HK-2 (cell line): ENCODE measurements at regions not wholly inside any gene's neighbourhood (a gene's known extent, or its start where the extent isn't known, plus 50 kb on each side); places are given as distances from the start of the nearest gene placed in this dataset.
"Not testable (repeated sequence)": the region's sequence is repeated elsewhere in the genome, so short reads cannot be mapped to it uniquely, and the experiment has no call there.

ENCODE experiments used
- DNase-seq: peaks from one replicate; pipeline ENCODE4 v3.0.0-alpha.2; 2018; ENCODE audit not compliant: unreplicated experiment

- no peak for DNase-seq
Measured at GRCh38 chr3:124043023-124043422, 51.1 kb upstream of the ROPN1 start.

GRCh38 chr3:124044956-124045355 is 53.0 kb upstream of the ROPN1 start:
- no peak for DNase-seq

- DNase-seq: no peak
Measured at GRCh38 chr3:124048967-124049798, 57.3 kb upstream of the ROPN1 start.

GRCh38 chr3:124051636-124052035 is 59.7 kb upstream of the ROPN1 start:
- no peak for DNase-seq

- no peak for DNase-seq
Measured at GRCh38 chr3:124053871-124054270, 61.9 kb upstream of the ROPN1 start.

- DNase-seq: no peak
Measured at GRCh38 chr3:124056846-124057245, 64.9 kb upstream of the ROPN1 start.

- no peak for DNase-seq
Measured at GRCh38 chr3:124057420-124057819, 65.5 kb upstream of the ROPN1 start.

- DNase-seq: no peak
Measured at GRCh38 chr3:124059580-124059979, 67.7 kb upstream of the ROPN1 start.

- no peak for DNase-seq
Measured at GRCh38 chr3:124063197-124063909, 71.4 kb upstream of the ROPN1 start.

- no peak for DNase-seq
Measured at GRCh38 chr3:124064050-124064449, 72.1 kb upstream of the ROPN1 start.

- not testable (repeated sequence) for DNase-seq
Measured at GRCh38 chr3:124066543-124066942, 74.6 kb upstream of the ROPN1 start.

- not testable (repeated sequence) for DNase-seq
Measured at GRCh38 chr3:124069706-124070105, 77.8 kb upstream of the ROPN1 start.

GRCh38 chr3:124075090-124075489 is 83.2 kb upstream of the ROPN1 start:
- DNase-seq: not testable (repeated sequence)

- DNase-seq: no peak
Measured at GRCh38 chr3:124075753-124076152, 83.8 kb upstream of the ROPN1 start.

GRCh38 chr3:124076235-124076634 is 84.3 kb upstream of the ROPN1 start:
- no peak for DNase-seq

- no peak for DNase-seq
Measured at GRCh38 chr3:124078953-124079911, 87.3 kb upstream of the ROPN1 start.

GRCh38 chr3:124079912-124080276 is 88.0 kb upstream of the ROPN1 start:
- no peak for DNase-seq

- DNase-seq: no peak
Measured at GRCh38 chr3:124082343-124082742, 90.4 kb upstream of the ROPN1 start.

GRCh38 chr3:124084022-124084881 is 92.3 kb upstream of the ROPN1 start:
- no peak for DNase-seq

GRCh38 chr3:124088801-124089200 is 96.9 kb upstream of the ROPN1 start:
- no peak for DNase-seq

- no peak for DNase-seq
Measured at GRCh38 chr3:124089214-124089613, 97.3 kb upstream of the ROPN1 start.
